Colonic mucosa (tissue), 4 donors: ENCODE measurements at regions not wholly inside any gene's neighbourhood (a gene's known extent, or its start where the extent isn't known, plus 50 kb on each side); places are given as distances from the start of the nearest gene placed in this dataset.

Source experiments
- DNase-seq: peaks from one replicate; pipeline ENCODE4 v3.0.0-alpha.2; 2020
- H3K27ac ChIP-seq: fragments of 200-600 bp; one replicate; pipeline ENCODE4 v1.8.0; 2021
- H3K27me3 ChIP-seq: fragments of 200-600 bp; one replicate; pipeline ENCODE4 v1.8.0; 2021
- H3K36me3 ChIP-seq: fragments of 200-600 bp; one replicate; pipeline ENCODE4 v1.8.0; 2021
- H3K4me1 ChIP-seq: fragments of 200-600 bp; one replicate; pipeline ENCODE4 v1.8.0; 2021; ENCODE audit warnings: mild to moderate bottlenecking
- H3K4me3 ChIP-seq: fragments of 200-600 bp; one replicate; pipeline ENCODE4 v1.8.0; 2021
- H3K9ac ChIP-seq, 2 donors: one replicate each; pipeline ENCODE4 v1.7.0; 2013; ENCODE audit warnings: control low read depth in 2 of 2, low read depth in 2 of 2, low read length in 2 of 2
- H3K9me3 ChIP-seq: fragments of 200-600 bp; one replicate; pipeline ENCODE4 v1.8.0; 2021
- CTCF ChIP-seq: fragments of 200-600 bp; IDR thresholded peaks from one replicate; pipeline ENCODE4 v1.8.0; 2022; ENCODE audit warnings: antibody characterized with exemption, mild to moderate bottlenecking
- intact Hi-C: fragments of 100-400 bp; cut with DNase I; formaldehyde crosslinking; loops from one replicate; pipeline ENCODE4 v1.14.1; 2022
- donor health status: healthy.
- donor health status: DM: no; HTN: no; CAD: no.
- donor health status: DM: no; HTN: no; CAD: no.

- Histone ChIP-seq H3K36me3 (no peaks in the 10 kb centered on the region), H3K27ac (no peak overlapping the region), H3K4me3 (no peak overlapping the region), H3K4me1 (no peaks in the 10 kb centered on the region), H3K9me3 (no peaks in the 10 kb centered on the region), H3K9ac (no peak overlapping the region), H3K27me3 (no peaks in the 10 kb centered on the region)
- no peak for DNase-seq
- no peak for TF ChIP-seq CTCF
- intact Hi-C loops: no loop called here
Measured at GRCh38 chr18:26729449-26729848, 136.1 kb downstream of the AQP4 start.

- DNase-seq: no peak
- no peak overlapping the region for H3K4me3 ChIP-seq
- no peaks in the 10 kb centered on the region for H3K27me3 ChIP-seq
- H3K9ac ChIP-seq: no peak overlapping the region
- H3K4me1 ChIP-seq: no peaks in the 10 kb centered on the region
- H3K27ac ChIP-seq: no peak overlapping the region
- no peak for TF ChIP-seq CTCF
- no peaks in the 10 kb centered on the region for H3K36me3 ChIP-seq
- H3K9me3 ChIP-seq: no peaks in the 10 kb centered on the region
- intact Hi-C loops: no loop called here
Measured at GRCh38 chr18:26729008-26729407, 136.5 kb downstream of the AQP4 start.

- Histone ChIP-seq H3K4me1 (no peaks in the 10 kb centered on the region), H3K9me3 (no peaks in the 10 kb centered on the region), H3K4me3 (no peak overlapping the region), H3K36me3 (no peaks in the 10 kb centered on the region), H3K27me3 (no peaks in the 10 kb centered on the region), H3K27ac (no peak overlapping the region), H3K9ac (no peak overlapping the region)
- intact Hi-C loops: no loop called here
- no peak for TF ChIP-seq CTCF
- DNase-seq: no peak
Measured at GRCh38 chr18:26723981-26724380, 141.5 kb downstream of the AQP4 start.

GRCh38 chr18:26722565-26722931 lies 143.0 kb downstream of the AQP4 start:
- Histone ChIP-seq H3K27me3 (no peaks in the 10 kb centered on the region), H3K4me3 (no peak overlapping the region), H3K4me1 (no peaks in the 10 kb centered on the region), H3K9ac (no peak overlapping the region), H3K27ac (no peak overlapping the region), H3K9me3 (no peaks in the 10 kb centered on the region), H3K36me3 (no peaks in the 10 kb centered on the region)
- no peak for DNase-seq
- no peak for TF ChIP-seq CTCF
- intact Hi-C loops: no loop called here

- H3K9ac ChIP-seq: no peak overlapping the region
- H3K36me3 ChIP-seq: no peaks in the 10 kb centered on the region
- H3K27ac ChIP-seq: no peak overlapping the region
- H3K4me3 ChIP-seq: no peak overlapping the region
- no peaks in the 10 kb centered on the region for H3K9me3 ChIP-seq
- DNase-seq: no peak
- H3K4me1 ChIP-seq: no peaks in the 10 kb centered on the region
- intact Hi-C loops: no loop called here
- no peak for TF ChIP-seq CTCF
- no peaks in the 10 kb centered on the region for H3K27me3 ChIP-seq
Measured at GRCh38 chr18:26721854-26722564, 143.5 kb downstream of the AQP4 start.
